Common myeloid progenitor, CD34-positive (primary cell): ENCODE measurements at regions not wholly inside any gene's neighbourhood (a gene's known extent, or its start where the extent isn't known, plus 50 kb on each side); places are given as distances from the start of the nearest gene placed in this dataset.

Experiments used
- CTCF ChIA-PET: fragments of 350-600 bp; sonication (Branson Sonifier 250); formaldehyde crosslinking; loops from one replicate; lab custom pipeline; 2021; ENCODE audit warnings: antibody characterized with exemption; lab: Charles Lee
- POLR2A ChIA-PET: fragments of 350-600 bp; sonication (Branson Sonifier 250); formaldehyde crosslinking; loops from one replicate; lab custom pipeline; 2021; ENCODE audit warnings: antibody characterized with exemption; lab: Charles Lee
- DNase-seq, 3 donors: peaks; one replicate each; pipeline versions ENCODE4 v3.0.0 to v3.0.0-alpha.2; 2013
- H3K27ac ChIP-seq, 2 experiments: 1 replicate in 1 of 2; 2 replicates in 1 of 2; pipeline ENCODE4 v1.7.0; 2013; ENCODE audit warnings: inconsistent platforms in 2 of 2, low read length in 2 of 2, mild to moderate bottlenecking in 2 of 2, low read depth in 1 of 2, moderate library complexity in 1 of 2; ENCODE audit not compliant: severe bottlenecking in 2 of 2, insufficient read depth in 1 of 2, poor library complexity in 1 of 2
- H3K27me3 ChIP-seq, 5 experiments: replicated peaks in 2 of 5; 1 replicate in 3 of 5; 2 replicates in 2 of 5; pipeline versions ENCODE4 v1.6.1 to v1.7.0; 2013; ENCODE audit warnings: low read length in 4 of 5, mild to moderate bottlenecking in 2 of 5, moderate library complexity in 2 of 5, inconsistent platforms in 1 of 5; ENCODE audit not compliant: insufficient read depth in 5 of 5, control insufficient read depth in 4 of 5
- H3K36me3 ChIP-seq, 4 experiments: 1 replicate in 2 of 4; 2 replicates in 2 of 4; pipeline versions ENCODE4 v1.6.1 to v1.7.0; 2013; ENCODE audit warnings: low read length in 3 of 4, control low read depth in 1 of 4, mild to moderate bottlenecking in 1 of 4; ENCODE audit not compliant: control insufficient read depth in 4 of 4, insufficient read depth in 4 of 4
- H3K4me1 ChIP-seq, 4 experiments: 1 replicate in 3 of 4; 2 replicates in 1 of 4; pipeline versions ENCODE4 v1.6.1 to v1.7.1; 2013; ENCODE audit warnings: low read length in 3 of 4, mild to moderate bottlenecking in 3 of 4, control low read depth in 1 of 4, inconsistent platforms in 1 of 4, moderate library complexity in 1 of 4; ENCODE audit not compliant: control insufficient read depth in 4 of 4, insufficient read depth in 4 of 4; ENCODE audit errors: control extremely low read depth in 1 of 4
- H3K4me3 ChIP-seq, 7 experiments: 1 replicate in 4 of 7; 2 replicates in 3 of 7; pipeline versions ENCODE4 v1.5.1 to v1.7.0; 2013; ENCODE audit warnings: mild to moderate bottlenecking in 7 of 7, low read length in 6 of 7, moderate library complexity in 6 of 7, inconsistent platforms in 2 of 7, low read depth in 2 of 7, control low read depth in 1 of 7; ENCODE audit not compliant: insufficient read depth in 4 of 7, control insufficient read depth in 1 of 7; ENCODE audit errors: extremely low read depth in 1 of 7
- H3K9me3 ChIP-seq, 5 experiments: 1 replicate in 4 of 5; 2 replicates in 1 of 5; pipeline versions ENCODE4 v1.6.1 to v1.7.1; 2013; ENCODE audit warnings: low read length in 4 of 5, mild to moderate bottlenecking in 2 of 5, inconsistent platforms in 1 of 5, low read depth in 1 of 5, moderate library complexity in 1 of 5; ENCODE audit not compliant: control insufficient read depth in 4 of 5, insufficient read depth in 2 of 5; ENCODE audit errors: control extremely low read depth in 1 of 5
- WGBS: methylation state at CpG from one replicate; pipeline ENCODE4 v1.1.5; 2013; ENCODE audit not compliant: insufficient coverage; 5-methylcytosine and 5-hydroxymethylcytosine counted together

GRCh38 chr10:78330884-78331283 is 297.2 kb downstream of the RPS24 start:
- H3K27ac ChIP-seq: no peak overlapping the region
- H3K36me3 ChIP-seq: no peaks in the 10 kb centered on the region
- no peak overlapping the region for H3K4me3 ChIP-seq
- no peaks in the 10 kb centered on the region for H3K4me1 ChIP-seq
- 100% methylated on average over 3 of the region's 4 CpGs for WGBS
- CTCF ChIA-PET: no interaction called here
- H3K9me3 ChIP-seq: peaks cover 0 to 21% (median 12%) of the 10 kb centered on the region in 5 experiments
- POLR2A ChIA-PET: no interaction called here
- DNase-seq: no peak
- H3K27me3 ChIP-seq: no peaks in the 10 kb centered on the region

- no peak overlapping the region for H3K4me3 ChIP-seq
- H3K4me1 ChIP-seq: no peaks in the 10 kb centered on the region
- no peaks in the 10 kb centered on the region for H3K27me3 ChIP-seq
- ChIA-PET POLR2A (no interaction called here), CTCF (no interaction called here)
- peaks cover 0 to 16% (median 12%) of the 10 kb centered on the region in 5 experiments for H3K9me3 ChIP-seq
- WGBS: 100% methylated on average over 4 of the region's 6 CpGs
- H3K27ac ChIP-seq: no peak overlapping the region
- H3K36me3 ChIP-seq: no peaks in the 10 kb centered on the region
- DNase-seq: no peak
These were observed 297.8 kb downstream of the RPS24 start for GRCh38 chr10:78331391-78331922.

- POLR2A ChIA-PET: no interaction called here
- H3K4me3 ChIP-seq: no peak overlapping the region
- CTCF ChIA-PET: no interaction called here
- H3K27me3 ChIP-seq: no peaks in the 10 kb centered on the region
- no peak for DNase-seq
- no peaks in the 10 kb centered on the region for H3K4me1 ChIP-seq
- WGBS: 100% methylated on average over 7 of the region's 7 CpGs
- H3K9me3 ChIP-seq: peaks cover 0 to 14% (median 12%) of the 10 kb centered on the region in 5 experiments
- H3K36me3 ChIP-seq: no peaks in the 10 kb centered on the region
- H3K27ac ChIP-seq: no peak overlapping the region
These were observed 298.3 kb downstream of the RPS24 start for GRCh38 chr10:78332012-78332411.

DNA sequence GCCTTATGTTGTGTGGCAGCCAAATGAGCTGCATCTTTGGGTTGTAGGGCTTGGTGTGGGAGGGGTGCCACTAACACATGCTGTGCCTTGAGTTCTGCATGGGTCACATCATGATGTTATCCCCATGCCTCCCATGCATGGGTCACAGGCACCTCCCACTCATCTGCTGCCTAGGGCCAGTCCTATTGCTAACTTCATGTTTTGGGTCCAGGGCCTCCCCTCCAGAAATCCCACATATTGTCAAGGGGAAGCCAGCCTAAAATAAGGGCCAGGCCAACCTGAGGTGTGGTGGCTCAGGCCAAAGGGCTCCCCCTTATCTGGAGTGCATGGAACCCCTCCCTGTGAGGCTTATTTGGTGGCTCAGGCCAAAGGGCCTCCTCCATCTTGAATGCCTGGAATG is 299.0 kb downstream of the RPS24 start:
- POLR2A ChIA-PET: no interaction called here
- no peak overlapping the region for H3K4me3 ChIP-seq

GRCh38 chr10:78333362-78334143 is 299.9 kb downstream of the RPS24 start:
- POLR2A ChIA-PET: no interaction called here
- no peak for DNase-seq
- H3K4me1 ChIP-seq: no peaks in the 10 kb centered on the region
- CTCF ChIA-PET: no interaction called here
- peaks cover 0 to 5% (median under 1%) of the 10 kb centered on the region in 5 experiments for H3K9me3 ChIP-seq
- no peaks in the 10 kb centered on the region for H3K36me3 ChIP-seq
- H3K4me3 ChIP-seq: no peak overlapping the region
- H3K27ac ChIP-seq: no peak overlapping the region
- 83% methylated on average over 9 of the region's 9 CpGs for WGBS
- H3K27me3 ChIP-seq: no peaks in the 10 kb centered on the region

More for the DNA sequence above, 299.0 kb downstream of the RPS24 start:
- H3K27me3 ChIP-seq: no peaks in the 10 kb centered on the region
- peaks cover 0 to 12% (median 7%) of the 10 kb centered on the region in 5 experiments for H3K9me3 ChIP-seq
- H3K27ac ChIP-seq: no peak overlapping the region
- H3K4me1 ChIP-seq: no peaks in the 10 kb centered on the region
- DNase-seq: no peak
- H3K36me3 ChIP-seq: no peaks in the 10 kb centered on the region
- CTCF ChIA-PET: no interaction called here

GRCh38 chr10:78335371-78335690 is 301.7 kb downstream of the RPS24 start:
- POLR2A ChIA-PET: no interaction called here
- H3K27ac ChIP-seq: no peak overlapping the region
- H3K36me3 ChIP-seq: no peaks in the 10 kb centered on the region
- CTCF ChIA-PET: no interaction called here
- H3K4me1 ChIP-seq: no peaks in the 10 kb centered on the region
- WGBS: no CpG with 5 or more reads among the region's 1 CpG
- H3K27me3 ChIP-seq: peaks cover 0 to 2% (median 0%) of the 10 kb centered on the region in 5 experiments
- no peak overlapping the region for H3K4me3 ChIP-seq
- peaks cover 0 to 5% (median 0%) of the 10 kb centered on the region in 5 experiments for H3K9me3 ChIP-seq
- DNase-seq: no peak

- Histone ChIP-seq H3K36me3 (no peaks in the 10 kb centered on the region), H3K27ac (no peak overlapping the region), H3K4me3 (no peak overlapping the region), H3K4me1 (no peaks in the 10 kb centered on the region), H3K9me3 (peaks cover 0 to 5% (median 0%) of the 10 kb centered on the region in 5 experiments), H3K27me3 (peaks cover 0 to 2% (median 0%) of the 10 kb centered on the region in 5 experiments)
- WGBS: 93% methylated on average over 3 of the region's 5 CpGs
- CTCF ChIA-PET: no interaction called here
- POLR2A ChIA-PET: no interaction called here
- DNase-seq: no peak
These were observed 302.2 kb downstream of the RPS24 start for GRCh38 chr10:78335691-78336401.
